HEK293T (cell line): ENCODE measurements at regions not wholly inside any gene's neighbourhood (a gene's known extent, or its start where the extent isn't known, plus 50 kb on each side); places are given as distances from the start of the nearest gene placed in this dataset.

ENCODE experiments used
- BHLHE40 ChIP-seq: fragments of 450-650 bp; IDR thresholded peaks from 2 replicates; pipeline ENCODE4 v1.6.1; 2016; ENCODE audit warnings: mild to moderate bottlenecking, moderate library complexity, borderline replicate concordance
- ELF4 ChIP-seq: fragments of 450-650 bp; IDR thresholded peaks from 2 replicates; pipeline ENCODE4 v1.6.1; 2017; ENCODE audit warnings: antibody characterized with exemption
- L3MBTL2 ChIP-seq: fragments of 450-650 bp; conservative IDR thresholded peaks from 2 replicates; pipeline ENCODE4 v1.6.1; 2016; ENCODE audit warnings: mild to moderate bottlenecking
- NFRKB ChIP-seq: fragments of 450-650 bp; IDR thresholded peaks from 2 replicates; pipeline ENCODE4 v1.6.1; 2016; ENCODE audit warnings: mild to moderate bottlenecking, moderate library complexity
- PKNOX1 ChIP-seq: fragments of 450-650 bp; IDR thresholded peaks from 2 replicates; pipeline ENCODE4 v1.6.1; 2016
- SUZ12 ChIP-seq: fragments of 450-650 bp; IDR thresholded peaks from 2 replicates; pipeline ENCODE4 v1.6.1; 2016; ENCODE audit warnings: mild to moderate bottlenecking

GRCh38 chr1:60958001-60958400 is 124.4 kb upstream of the NFIA start:
- TF ChIP-seq PKNOX1 (no peak), BHLHE40 (no peak), ELF4 (no peak), SUZ12 (no peak), NFRKB (no peak), L3MBTL2 (no peak)
